ENCODE measurements at regions not wholly inside any gene's neighbourhood (a gene's known extent, or its start where the extent isn't known, plus 50 kb on each side); places are given as distances from the start of the nearest gene placed in this dataset.

DNA sequence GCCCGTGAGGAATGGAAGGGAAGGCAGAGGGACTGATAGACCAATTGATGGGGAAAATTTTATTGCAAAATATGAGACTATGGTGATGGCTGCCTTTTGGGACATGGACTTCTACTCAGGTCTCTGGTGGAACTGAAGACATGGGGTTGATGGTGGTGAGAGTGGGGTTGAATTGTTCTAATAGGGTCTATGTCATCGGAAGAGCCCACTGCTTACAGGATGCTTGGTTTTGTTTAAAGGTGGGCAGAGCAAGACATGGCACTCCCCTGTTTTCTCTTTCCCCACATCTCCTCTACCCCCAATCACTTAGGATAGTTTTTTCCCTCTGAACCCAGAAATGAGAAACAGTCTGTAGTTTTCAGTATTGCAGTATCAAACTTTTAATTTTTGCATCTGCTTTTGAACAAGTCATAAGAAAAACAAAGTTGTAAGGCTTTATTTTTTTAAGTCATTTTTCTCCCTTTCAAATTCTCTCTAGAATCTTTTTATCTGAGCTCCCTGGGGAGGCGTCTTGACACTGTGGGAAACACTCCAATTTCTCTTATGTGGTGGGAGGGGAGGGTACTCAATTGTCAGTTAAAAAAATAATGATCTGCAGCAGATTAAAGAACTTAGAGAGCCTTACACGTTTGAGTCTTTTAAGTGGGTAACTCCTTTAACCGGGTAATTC, 276.2 kb upstream of the TBC1D5 start:
- no peak overlapping the region for H3K4me3 Mint-ChIP-seq (ENCODE audit: low read depth)
- H3K9me3 Mint-ChIP-seq (ENCODE audit: low read depth), result no peaks in the 10 kb centered on the region
- H3K4me1 Mint-ChIP-seq (ENCODE audit: low read depth), result peaks cover 5% of the 10 kb centered on the region
- peaks cover 4% of the 10 kb centered on the region for H3K36me3 Mint-ChIP-seq (ENCODE audit: insufficient read depth)
- DNase-seq (ENCODE audit: low spot score, unreplicated experiment), result no peak
- no peak overlapping the region for H3K27ac Mint-ChIP-seq
- TF ChIP-seq, protein P1, sequence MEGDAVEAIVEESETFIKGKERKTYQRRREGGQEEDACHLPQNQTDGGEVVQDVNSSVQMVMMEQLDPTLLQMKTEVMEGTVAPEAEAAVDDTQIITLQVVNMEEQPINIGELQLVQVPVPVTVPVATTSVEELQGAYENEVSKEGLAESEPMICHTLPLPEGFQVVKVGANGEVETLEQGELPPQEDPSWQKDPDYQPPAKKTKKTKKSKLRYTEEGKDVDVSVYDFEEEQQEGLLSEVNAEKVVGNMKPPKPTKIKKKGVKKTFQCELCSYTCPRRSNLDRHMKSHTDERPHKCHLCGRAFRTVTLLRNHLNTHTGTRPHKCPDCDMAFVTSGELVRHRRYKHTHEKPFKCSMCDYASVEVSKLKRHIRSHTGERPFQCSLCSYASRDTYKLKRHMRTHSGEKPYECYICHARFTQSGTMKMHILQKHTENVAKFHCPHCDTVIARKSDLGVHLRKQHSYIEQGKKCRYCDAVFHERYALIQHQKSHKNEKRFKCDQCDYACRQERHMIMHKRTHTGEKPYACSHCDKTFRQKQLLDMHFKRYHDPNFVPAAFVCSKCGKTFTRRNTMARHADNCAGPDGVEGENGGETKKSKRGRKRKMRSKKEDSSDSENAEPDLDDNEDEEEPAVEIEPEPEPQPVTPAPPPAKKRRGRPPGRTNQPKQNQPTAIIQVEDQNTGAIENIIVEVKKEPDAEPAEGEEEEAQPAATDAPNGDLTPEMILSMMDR (IDR thresholded peaks at IDR 0.05; ENCODE audit: unreplicated experiment), result no peak
- H3K27me3 Mint-ChIP-seq, result peaks cover 8% of the 10 kb centered on the region

GRCh38 chr3:18016366-18016765, 273.9 kb upstream of the TBC1D5 start:
- TF ChIP-seq, protein P1 (IDR thresholded peaks at IDR 0.05; ENCODE audit: unreplicated experiment), result no peak
- Mint-ChIP-seq H3K4me1 (ENCODE audit: low read depth) (peaks cover 3% of the 10 kb centered on the region), H3K36me3 (ENCODE audit: insufficient read depth) (peaks cover 4% of the 10 kb centered on the region), H3K27me3 (peaks cover 8% of the 10 kb centered on the region), H3K27ac (no peak overlapping the region), H3K9me3 (ENCODE audit: low read depth) (no peaks in the 10 kb centered on the region), H3K4me3 (ENCODE audit: low read depth) (no peak overlapping the region)
- no peak for DNase-seq (ENCODE audit: low spot score, unreplicated experiment)

GRCh38 chr3:18012933-18013332, 270.5 kb upstream of the TBC1D5 start:
- Mint-ChIP-seq H3K36me3 (ENCODE audit: insufficient read depth) (peaks cover 4% of the 10 kb centered on the region), H3K4me3 (ENCODE audit: low read depth) (no peak overlapping the region), H3K4me1 (ENCODE audit: low read depth) (peaks cover 1% of the 10 kb centered on the region), H3K9me3 (ENCODE audit: low read depth) (no peaks in the 10 kb centered on the region), H3K27me3 (peaks cover 3% of the 10 kb centered on the region), H3K27ac (no peak overlapping the region)
- TF ChIP-seq, protein P1 (IDR thresholded peaks at IDR 0.05; ENCODE audit: unreplicated experiment), result no peak
- no peak for DNase-seq (ENCODE audit: low spot score, unreplicated experiment)

DNA sequence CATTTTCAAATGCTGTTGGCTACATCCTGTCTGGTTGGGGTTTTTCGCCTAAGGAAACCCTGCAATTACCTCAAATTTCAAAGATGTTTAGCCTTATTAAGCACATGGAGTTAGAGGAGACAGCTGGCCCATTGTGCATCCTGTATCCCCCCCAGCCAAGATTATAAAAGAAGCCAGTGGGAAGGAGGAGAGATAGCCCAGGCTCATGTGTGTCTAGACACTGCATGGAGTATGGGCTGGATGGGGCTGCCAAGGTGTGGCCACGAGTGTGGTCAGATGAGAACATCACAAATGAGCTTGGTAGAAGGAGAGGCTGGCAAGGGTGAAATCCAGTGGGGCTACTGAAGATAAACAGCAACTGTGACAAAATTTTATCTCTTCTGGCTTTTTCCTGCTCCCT, 270.0 kb upstream of the TBC1D5 start:
- no peak overlapping the region for H3K4me3 Mint-ChIP-seq (ENCODE audit: low read depth)
- no peak for DNase-seq (ENCODE audit: low spot score, unreplicated experiment)
- H3K27me3 Mint-ChIP-seq, result peaks cover 3% of the 10 kb centered on the region
- no peaks in the 10 kb centered on the region for H3K9me3 Mint-ChIP-seq (ENCODE audit: low read depth)
- peaks cover 1% of the 10 kb centered on the region for H3K4me1 Mint-ChIP-seq (ENCODE audit: low read depth)
- TF ChIP-seq, protein P1 (IDR thresholded peaks at IDR 0.05; ENCODE audit: unreplicated experiment), result no peak
- peaks cover 4% of the 10 kb centered on the region for H3K36me3 Mint-ChIP-seq (ENCODE audit: insufficient read depth)
- no peak overlapping the region for H3K27ac Mint-ChIP-seq

GRCh38 chr3:18011387-18011786, 269.0 kb upstream of the TBC1D5 start:
- Mint-ChIP-seq H3K4me3 (ENCODE audit: low read depth) (no peak overlapping the region), H3K9me3 (ENCODE audit: low read depth) (no peaks in the 10 kb centered on the region), H3K4me1 (ENCODE audit: low read depth) (peaks cover 1% of the 10 kb centered on the region), H3K36me3 (ENCODE audit: insufficient read depth) (peaks cover 1% of the 10 kb centered on the region), H3K27me3 (no peaks in the 10 kb centered on the region), H3K27ac (no peak overlapping the region)
- TF ChIP-seq, protein P1 (IDR thresholded peaks at IDR 0.05; ENCODE audit: unreplicated experiment), result no peak
- no peak for DNase-seq (ENCODE audit: low spot score, unreplicated experiment)

Data from progenitor cell of endocrine pancreas (in vitro differentiated cells).